Thoracic aorta (tissue), 2 donors: ENCODE measurements at regions not wholly inside any gene's neighbourhood (a gene's known extent, or its start where the extent isn't known, plus 50 kb on each side); places are given as distances from the start of the nearest gene placed in this dataset.

Source experiments
- ATAC-seq: fragments of 150-250 bp; one replicate; pipeline ENCODE4 v1.8.0; 2017; ENCODE audit warnings: low read depth; ENCODE audit not compliant: insufficient number of reproducible peaks, low FRiP score
- DNase-seq: peaks from one replicate; pipeline ENCODE4 v3.0.0-alpha.2; 2020; ENCODE audit warnings: low spot score
- H3K27ac ChIP-seq, 2 donors: fragments of 200-600 bp; sonication (generic); 1 replicate in 1 of 2; 2 replicates in 1 of 2; pipeline ENCODE4 v1.5.1; 2016; ENCODE audit warnings: mild to moderate bottlenecking in 2 of 2, moderate library complexity in 2 of 2
- H3K27me3 ChIP-seq: fragments of 200-600 bp; sonication (generic); replicated peaks from 2 replicates; pipeline ENCODE4 v1.6.0; 2016; ENCODE audit warnings: mild to moderate bottlenecking; ENCODE audit not compliant: insufficient read depth
- H3K36me3 ChIP-seq: fragments of 200-600 bp; sonication (generic); one replicate; pipeline ENCODE4 v1.5.1; 2016
- H3K4me1 ChIP-seq, 2 donors: fragments of 200-600 bp; sonication (generic); 1 replicate in 1 of 2; 2 replicates in 1 of 2; pipeline versions ENCODE4 v1.5.1 to v1.6.0; 2016; ENCODE audit warnings: low read depth in 2 of 2, mild to moderate bottlenecking in 1 of 2; ENCODE audit not compliant: control insufficient read depth in 1 of 2
- H3K4me3 ChIP-seq: fragments of 200-600 bp; sonication (generic); 2 replicates; pipeline ENCODE4 v1.5.1; 2016; ENCODE audit warnings: mild to moderate bottlenecking
- H3K9me3 ChIP-seq: fragments of 200-600 bp; sonication (generic); 2 replicates; pipeline ENCODE4 v1.5.1; 2016
- CTCF ChIP-seq: fragments of 200-600 bp; sonication (generic); IDR thresholded peaks from one replicate; pipeline ENCODE4 v1.5.1; 2019; ENCODE audit warnings: antibody characterized with exemption

- DNase-seq, result no peak
- no peak overlapping the region for H3K27ac ChIP-seq
- peaks cover 0 to 16% of the 10 kb centered on the region in 2 donors for H3K4me1 ChIP-seq
- no peaks in the 10 kb centered on the region for H3K9me3 ChIP-seq
- no peak for TF ChIP-seq CTCF
- H3K36me3 ChIP-seq, result no peaks in the 10 kb centered on the region
- no peaks in the 10 kb centered on the region for H3K27me3 ChIP-seq
- no peak overlapping the region for H3K4me3 ChIP-seq
- no peak for ATAC-seq
Observed at GRCh38 chr4:1543561-1543960, 137.3 kb upstream of the NKX1-1 start.

- no peak for TF ChIP-seq CTCF
- Histone ChIP-seq H3K27ac (no peak overlapping the region), H3K4me1 (peaks cover 0 to 9% of the 10 kb centered on the region in 2 donors), H3K9me3 (no peaks in the 10 kb centered on the region), H3K36me3 (no peaks in the 10 kb centered on the region), H3K27me3 (no peaks in the 10 kb centered on the region), H3K4me3 (no peak overlapping the region)
- DNase-seq (no peak), ATAC-seq (no peak)
Observed at GRCh38 chr4:1542516-1543320, 136.5 kb upstream of the NKX1-1 start.

- Histone ChIP-seq H3K9me3 (no peaks in the 10 kb centered on the region), H3K36me3 (no peaks in the 10 kb centered on the region), H3K4me3 (no peak overlapping the region), H3K27me3 (no peaks in the 10 kb centered on the region), H3K27ac (no peak overlapping the region), H3K4me1 (peaks cover 0 to 9% of the 10 kb centered on the region in 2 donors)
- no peak for ATAC-seq
- no peak for DNase-seq
- no peak for TF ChIP-seq CTCF
Observed at GRCh38 chr4:1542226-1542490, 135.9 kb upstream of the NKX1-1 start.

DNA sequence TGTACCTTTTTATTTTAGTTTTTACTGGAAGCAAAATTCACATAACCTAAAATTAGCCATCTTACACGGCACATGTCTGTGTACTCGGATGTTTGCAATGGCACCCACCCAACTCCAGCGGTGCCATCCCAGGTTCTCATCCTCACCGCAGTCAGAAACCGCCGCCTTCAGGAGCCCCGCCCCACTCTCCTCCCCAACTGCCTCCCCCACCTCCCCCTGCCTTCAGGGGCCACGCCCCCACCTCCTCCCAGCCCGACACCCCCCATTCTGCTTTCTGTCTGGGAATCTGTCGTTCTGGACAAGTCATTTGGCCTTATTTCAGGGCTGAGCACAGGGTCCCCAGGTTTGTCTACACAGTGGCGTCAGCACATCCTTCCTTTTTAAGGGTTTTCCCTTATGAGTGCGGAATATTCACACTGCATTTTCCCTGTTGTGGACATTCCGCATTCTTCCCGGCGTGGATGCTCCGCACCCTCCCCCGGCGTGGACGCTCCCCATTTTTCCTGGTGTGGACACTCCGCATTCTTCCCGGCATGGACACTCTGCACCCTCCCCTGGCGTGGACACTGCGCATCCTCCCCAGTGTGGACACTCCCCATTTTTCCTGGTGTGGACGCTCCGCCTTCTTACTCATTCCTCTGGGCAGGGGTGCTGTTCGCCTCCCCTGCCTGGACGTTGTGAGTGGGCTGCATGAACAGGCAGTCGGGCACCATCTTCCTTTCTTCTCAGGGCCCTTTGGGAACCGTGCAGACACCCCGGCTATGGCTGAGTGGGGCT lies 135.4 kb upstream of the NKX1-1 start:
- no peaks in the 10 kb centered on the region for H3K36me3 ChIP-seq
- TF ChIP-seq CTCF, result no peak
- peaks cover 0 to 9% of the 10 kb centered on the region in 2 donors for H3K4me1 ChIP-seq
- ATAC-seq (no peak), DNase-seq (no peak)
- H3K4me3 ChIP-seq, result no peak overlapping the region
- H3K9me3 ChIP-seq, result no peaks in the 10 kb centered on the region
- no peaks in the 10 kb centered on the region for H3K27me3 ChIP-seq
- H3K27ac ChIP-seq, result no peak overlapping the region

GRCh38 chr4:1540601-1541375 lies 134.5 kb upstream of the NKX1-1 start:
- TF ChIP-seq CTCF, result no peak
- no peak overlapping the region for H3K4me3 ChIP-seq
- H3K4me1 ChIP-seq, result peaks cover 0 to 9% of the 10 kb centered on the region in 2 donors
- H3K36me3 ChIP-seq, result no peaks in the 10 kb centered on the region
- ATAC-seq (no peak), DNase-seq (no peak)
- H3K27me3 ChIP-seq, result no peaks in the 10 kb centered on the region
- H3K27ac ChIP-seq, result no peak overlapping the region
- H3K9me3 ChIP-seq, result no peaks in the 10 kb centered on the region
